HepG2 (cell line): ENCODE measurements at regions not wholly inside any gene's neighbourhood (a gene's known extent, or its start where the extent isn't known, plus 50 kb on each side); places are given as distances from the start of the nearest gene placed in this dataset.

Source experiments
- ATAC-seq: fragments of 200-7000 bp; cut with Tn5 transposase; 3 replicates; pipeline ENCODE4 v1.9.1; 2020; ENCODE audit warnings: mild to moderate bottlenecking, moderate library complexity
- BruUV-seq: library from RNA; stranded (reverse); fragments of 400-500 nt; replicated peaks from 2 replicates; lab custom pipeline; 2021; lab: Mats Ljungman, UMichigan
- CTCF ChIA-PET: fragments of 300-600 bp; formaldehyde crosslinking; extraction: SDS; loops from one replicate; lab custom pipeline; 2021; ENCODE audit warnings: low total read pairs, inconsistent platforms, low intra/inter-chr PET ratio; lab: Yijun Ruan, JAX
- POLR2A ChIA-PET: fragments of 350-600 bp; sonication (Branson Sonifier 250); formaldehyde crosslinking; loops from one replicate; lab custom pipeline; 2020; ENCODE audit warnings: antibody characterized with exemption, inconsistent platforms; lab: Yijun Ruan, JAX
- DNase-seq: peaks from one replicate; pipeline ENCODE4 v3.0.0-alpha.2; 2015; ENCODE audit warnings: low spot score
- FAIRE-seq: peaks from 3 replicates; lab custom pipeline; 2011; peaks lifted over from hg19 to GRCh38; lab: Jason Lieb, UNC
- H2AFZ ChIP-seq: one replicate; pipeline ENCODE4 v1.6.1; 2011; ENCODE audit warnings: low read length, inconsistent platforms
- H3K27ac ChIP-seq: fragments of 300-600 bp; 3 replicates; pipeline ENCODE4 v1.8.0; 2011; ENCODE audit warnings: mixed run types, mild to moderate bottlenecking, mixed read lengths, low read length, inconsistent platforms; ENCODE audit not compliant: insufficient read depth; ENCODE audit errors: extremely low read length
- H3K27me3 ChIP-seq, 2 experiments: fragments of 200-600 bp in 1 of 2; 2 replicates in 1 of 2; 3 replicates in 1 of 2; pipeline versions ENCODE4 v1.6.0 to v1.8.0; 2011; ENCODE audit warnings: low read length in 2 of 2, mild to moderate bottlenecking in 2 of 2, moderate library complexity in 2 of 2, inconsistent platforms in 1 of 2; ENCODE audit not compliant: insufficient read depth in 2 of 2, control insufficient read depth in 1 of 2
- H3K36me3 ChIP-seq, 2 experiments: fragments of 200-600 bp in 1 of 2; replicated peaks in 1 of 2; 2 replicates in 1 of 2; 3 replicates in 1 of 2; pipeline versions ENCODE4 v1.5.1 to v1.8.0; 2011; ENCODE audit warnings: low read length in 2 of 2, inconsistent platforms in 1 of 2; ENCODE audit not compliant: insufficient read depth in 2 of 2, control insufficient read depth in 1 of 2
- H3K4me1 ChIP-seq: 2 replicates; pipeline ENCODE4 v1.5.1; 2012; ENCODE audit warnings: low read length, inconsistent platforms; ENCODE audit not compliant: insufficient read depth
- H3K4me2 ChIP-seq: 2 replicates; pipeline ENCODE4 v1.6.0; 2011; ENCODE audit warnings: low read depth, low read length, inconsistent platforms
- H3K4me3 ChIP-seq, 3 experiments: fragments of 200-600 bp in 1 of 3; sonication (generic), shearing (Covaris generic) in 1 of 3; replicated peaks in 1 of 3; 2 replicates each; pipeline ENCODE4 v1.5.1; 2011 to 2016; ENCODE audit warnings: low read length in 3 of 3, inconsistent platforms in 2 of 3, low read depth in 2 of 3, mild to moderate bottlenecking in 2 of 3, control low read depth in 1 of 3, mixed read lengths in 1 of 3; ENCODE audit not compliant: insufficient read depth in 1 of 3
- H3K79me2 ChIP-seq: one replicate; pipeline ENCODE4 v1.6.1; 2011; ENCODE audit warnings: low read length, inconsistent platforms; ENCODE audit not compliant: insufficient read depth
- H3K9ac ChIP-seq: 2 replicates; pipeline ENCODE4 v1.6.0; 2011; ENCODE audit warnings: mild to moderate bottlenecking, low read depth, low read length, inconsistent platforms; ENCODE audit not compliant: insufficient read depth
- H3K9me3 ChIP-seq: 2 replicates; pipeline ENCODE4 v1.5.1; 2012; ENCODE audit warnings: mild to moderate bottlenecking, low read length
- H4K20me1 ChIP-seq: 2 replicates; pipeline ENCODE4 v1.6.0; 2011; ENCODE audit warnings: inconsistent platforms, mild to moderate bottlenecking, low read length, moderate library complexity; ENCODE audit not compliant: insufficient read depth
- GTF2F1 ChIP-seq: fragments of 150-350 bp; IDR thresholded peaks from 2 replicates; pipeline ENCODE4 v1.6.1; 2014; ENCODE audit warnings: low read length
- MAZ ChIP-seq, 2 experiments: sonication (generic) in 1 of 2; formaldehyde crosslinking in 1 of 2; IDR thresholded peaks; 2 replicates each; pipeline versions ENCODE4 v1.5.0 to v1.6.1; 2012 to 2020; ENCODE audit warnings: low read depth in 2 of 2, mild to moderate bottlenecking in 2 of 2, borderline replicate concordance in 1 of 2, improper control_type of control experiment in 1 of 2, low read length in 1 of 2, missing genetic modification reagents in 1 of 2, moderate library complexity in 1 of 2
- MTF1 ChIP-seq: sonication (generic); formaldehyde crosslinking; IDR thresholded peaks from 2 replicates; pipeline ENCODE4 v1.5.0; 2020; ENCODE audit warnings: missing genetic modification reagents
- PAX8 ChIP-seq: sonication (generic); formaldehyde crosslinking; IDR thresholded peaks from 2 replicates; pipeline ENCODE4 v1.8.0; 2022; ENCODE audit warnings: mild to moderate bottlenecking, missing genetic modification reagents, borderline replicate concordance
- ZC3H13 ChIP-seq: sonication (generic); formaldehyde crosslinking; IDR thresholded peaks from 2 replicates; pipeline ENCODE4 v1.8.1; 2023; ENCODE audit warnings: mild to moderate bottlenecking, missing genetic modification reagents, moderate library complexity
- ZKSCAN5 ChIP-seq: sonication (generic); formaldehyde crosslinking; IDR thresholded peaks from 2 replicates; pipeline ENCODE4 v1.5.1; 2020; ENCODE audit warnings: mild to moderate bottlenecking, missing genetic modification reagents
- ZNF296 ChIP-seq: sonication (generic); formaldehyde crosslinking; conservative IDR thresholded peaks from 2 replicates; pipeline ENCODE4 v1.5.0; 2020; ENCODE audit warnings: mild to moderate bottlenecking, missing genetic modification reagents
- ZNF354B ChIP-seq: sonication (generic); formaldehyde crosslinking; IDR thresholded peaks from 2 replicates; pipeline ENCODE4 v1.8.0; 2022; ENCODE audit warnings: mild to moderate bottlenecking, missing genetic modification reagents
- ZNF510 ChIP-seq: sonication (generic); formaldehyde crosslinking; IDR thresholded peaks from 2 replicates; pipeline ENCODE4 v1.4.0; 2020; ENCODE audit warnings: low read depth, mild to moderate bottlenecking, missing genetic modification reagents
- ZNF577 ChIP-seq: sonication (generic); formaldehyde crosslinking; IDR thresholded peaks from 2 replicates; pipeline ENCODE4 v1.4.0; 2020; ENCODE audit warnings: mild to moderate bottlenecking, low read depth, missing genetic modification reagents, borderline replicate concordance
- ZNF607 ChIP-seq: sonication (generic); formaldehyde crosslinking; IDR thresholded peaks from 2 replicates; pipeline ENCODE4 v1.5.1; 2020; ENCODE audit warnings: missing genetic modification reagents, mild to moderate bottlenecking, borderline replicate concordance
- ZNF615 ChIP-seq: sonication (generic); formaldehyde crosslinking; IDR thresholded peaks from 2 replicates; pipeline ENCODE4 v1.5.0; 2020; ENCODE audit warnings: mild to moderate bottlenecking, missing genetic modification reagents, borderline replicate concordance
- WGBS: methylation state at CpG from one replicate; pipeline ENCODE4 v1.1.6; 2017; ENCODE audit warnings: low lambda C conversion rate; 5-methylcytosine and 5-hydroxymethylcytosine counted together
- in situ Hi-C: cut with HindIII; loops from 2 replicates; pipeline ENCODE4 v1.10.0; 2017; ENCODE audit warnings: low pct_unique_long_range_greater_than_20kb; ENCODE audit not compliant: extremely low pct_ligation_motif_present
- intact Hi-C: fragments of 100-400 bp; cut with micrococcal nuclease; formaldehyde crosslinking; loops from one replicate; pipeline ENCODE4 v1.10.0; 2022; ENCODE audit not compliant: unreplicated experiment

GRCh38 chr2:60260639-60261296 lies 292.7 kb downstream of the BCL11A start:
- DNase-seq: no peak
- no TSS peak for BruUV-seq

GRCh38 chr2:60259781-60260180 lies 293.7 kb downstream of the BCL11A start:
- Histone ChIP-seq H3K79me2 (no peaks in the 10 kb centered on the region), H4K20me1 (no peaks in the 10 kb centered on the region), H3K27me3 (no peaks in the 10 kb centered on the region), H2AFZ (no peak overlapping the region), H3K4me2 (no peak overlapping the region), H3K27ac (no peak overlapping the region), H3K4me1 (no peaks in the 10 kb centered on the region), H3K9ac (no peak overlapping the region), H3K4me3 (no peak overlapping the region), H3K9me3 (no peaks in the 10 kb centered on the region), H3K36me3 (no peaks in the 10 kb centered on the region)
- in situ Hi-C loops (no loop called here), intact Hi-C loops (no loop called here)
- no TSS peak for BruUV-seq
- ChIA-PET CTCF (no interaction called here), POLR2A (no interaction called here)
- FAIRE-seq: no peak
- WGBS: 24% methylated on average over 1 of the region's 1 CpG
- TF ChIP-seq ZC3H13 (no peak), MAZ (IDR thresholded peaks at IDR 0.05; ENCODE audit: borderline replicate concordance, low read depth, low read length) (no peak), MAZ (CRISPR knock-in tag; IDR thresholded peaks at IDR 0.05; ENCODE audit: low read depth) (no peak), ZKSCAN5 (CRISPR knock-in tag) (no peak), ZNF615 (CRISPR knock-in tag) (no peak), PAX8 (CRISPR knock-in tag) (no peak)
- no peak for DNase-seq
- no peak for ATAC-seq

More at GRCh38 chr2:60260639-60261296, 292.7 kb downstream of the BCL11A start:
- no peak overlapping the region for H2AFZ ChIP-seq
- H3K27ac ChIP-seq: no peak overlapping the region
- intact Hi-C loops (no loop called here), in situ Hi-C loops (no loop called here)
- H3K36me3 ChIP-seq: no peaks in the 10 kb centered on the region
- ATAC-seq (no peak), FAIRE-seq (no peak)
- H3K27me3 ChIP-seq: no peaks in the 10 kb centered on the region
- no peaks in the 10 kb centered on the region for H3K9me3 ChIP-seq
- H3K9ac ChIP-seq: no peak overlapping the region
- no peaks in the 10 kb centered on the region for H3K79me2 ChIP-seq
- no peak overlapping the region for H3K4me2 ChIP-seq
- 18% methylated on average over 11 of the region's 13 CpGs for WGBS
- no peaks in the 10 kb centered on the region for H4K20me1 ChIP-seq
- ChIA-PET POLR2A (no interaction called here), CTCF (no interaction called here)
- TF ChIP-seq MTF1 (CRISPR knock-in tag): no peak
- no peak for TF ChIP-seq ZNF354B
- TF ChIP-seq ZNF510 (CRISPR knock-in tag): no peak
- no peak for TF ChIP-seq GTF2F1
- TF ChIP-seq ZNF577 (CRISPR knock-in tag): no peak
- no peak for TF ChIP-seq ZNF607
- TF ChIP-seq ZNF296 (CRISPR knock-in tag): no peak
- H3K4me3 ChIP-seq: no peak overlapping the region
- no peaks in the 10 kb centered on the region for H3K4me1 ChIP-seq
